22Rv1 (cell line): ENCODE measurements at regions not wholly inside any gene's neighbourhood (a gene's known extent, or its start where the extent isn't known, plus 50 kb on each side); places are given as distances from the start of the nearest gene placed in this dataset.

ENCODE experiments used
- CTCF ChIP-seq: fragments of 450-650 bp; IDR thresholded peaks from 2 replicates; pipeline ENCODE4 v1.5.1; 2017; ENCODE audit warnings: mild to moderate bottlenecking
- ZFX ChIP-seq: fragments of 450-650 bp; IDR thresholded peaks from 2 replicates; pipeline ENCODE4 v1.6.1; 2017; ENCODE audit warnings: antibody characterized with exemption, borderline replicate concordance

- TF ChIP-seq CTCF (no peak), ZFX (no peak)
Measured at GRCh38 chr10:55180357-55180756, 379.3 kb upstream of the PCDH15 start.
